NCI-H1105 (cell line): ENCODE measurements at regions not wholly inside any gene's neighbourhood (a gene's known extent, or its start where the extent isn't known, plus 50 kb on each side); places are given as distances from the start of the nearest gene placed in this dataset.
"Not testable (repeated sequence)": the region's sequence is repeated elsewhere in the genome, so short reads cannot be mapped to it uniquely, and the experiment has no call there.

Experiments used
- DNase-seq: peaks from one replicate; lab custom pipeline; 2025; lab: John Stamatoyannopoulos, UW

DNA sequence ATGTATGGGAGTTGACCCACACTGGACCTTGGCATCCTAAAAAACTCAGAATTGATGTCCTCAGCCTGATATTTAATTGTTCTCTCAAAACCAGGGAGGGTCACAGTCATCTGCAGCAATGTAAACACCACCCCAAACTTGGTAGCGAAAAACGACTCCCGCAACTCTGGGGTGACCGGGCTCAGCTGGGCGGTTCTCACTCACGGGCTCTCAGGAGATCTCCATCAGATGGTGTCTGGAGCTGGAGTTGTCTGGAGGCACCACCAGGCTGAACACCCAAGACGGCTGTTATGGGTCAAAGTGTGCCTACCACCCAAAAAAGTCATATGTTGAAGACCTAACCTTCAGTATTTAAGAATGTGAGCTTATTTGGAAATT, 50.9 kb upstream of the NXT1 start:
- no peak for DNase-seq

DNA sequence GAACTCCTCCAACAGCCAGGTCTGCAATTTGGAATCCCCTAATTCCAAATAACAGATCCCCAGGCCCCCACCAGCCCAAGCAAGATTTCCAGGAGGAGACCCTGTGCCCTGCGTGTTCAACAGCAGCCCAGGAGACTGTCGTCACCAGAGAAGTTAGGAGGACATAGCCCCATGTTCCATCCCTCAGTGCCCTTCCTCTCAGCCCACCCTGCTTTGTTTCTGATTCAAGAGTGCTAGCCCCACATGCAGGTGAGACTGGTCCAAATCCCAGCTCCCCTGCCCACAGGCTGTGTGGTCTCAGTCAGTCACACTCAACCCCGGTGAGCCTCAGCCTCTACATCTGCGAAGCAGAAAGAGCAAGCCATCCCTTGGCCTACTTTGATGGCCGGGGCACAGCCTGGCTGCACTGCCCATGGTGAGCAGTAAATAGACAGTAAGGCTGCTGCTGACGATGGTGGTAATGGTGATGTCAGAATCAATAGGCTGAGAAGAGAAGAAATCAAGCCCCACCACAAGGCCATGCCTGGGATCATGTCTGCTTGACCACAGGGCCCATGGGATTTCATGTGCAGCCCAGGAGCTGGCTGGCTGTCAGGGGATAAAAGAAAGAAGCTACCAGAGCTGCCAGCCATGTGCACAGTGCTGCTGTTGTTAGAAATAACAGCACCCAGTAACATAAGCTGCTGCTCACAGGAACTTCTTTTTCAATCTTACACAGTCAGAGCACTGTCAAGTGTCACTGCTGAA, 51.5 kb upstream of the NXT1 start:
- DNase-seq = no peak

DNA sequence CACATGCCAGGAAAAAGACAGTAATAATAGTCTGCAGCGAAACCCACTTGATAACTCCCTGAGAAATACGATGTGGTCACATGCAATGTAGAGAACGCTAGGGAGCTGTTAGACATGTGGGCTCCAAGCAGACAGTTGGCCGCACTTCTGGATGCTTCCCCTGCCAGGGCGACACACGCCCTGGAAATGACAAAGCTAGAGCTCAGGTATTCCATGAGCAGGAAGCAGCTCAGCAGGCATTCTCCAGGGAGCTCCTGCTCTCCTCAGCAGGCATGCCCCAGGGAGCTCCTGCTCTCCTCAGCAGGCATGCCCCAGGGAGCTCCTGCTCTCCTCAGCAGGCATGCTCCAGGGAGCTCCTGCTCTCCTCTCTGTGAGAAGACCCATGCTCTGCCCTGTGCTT, 52.4 kb upstream of the NXT1 start:
- no peak for DNase-seq

DNA sequence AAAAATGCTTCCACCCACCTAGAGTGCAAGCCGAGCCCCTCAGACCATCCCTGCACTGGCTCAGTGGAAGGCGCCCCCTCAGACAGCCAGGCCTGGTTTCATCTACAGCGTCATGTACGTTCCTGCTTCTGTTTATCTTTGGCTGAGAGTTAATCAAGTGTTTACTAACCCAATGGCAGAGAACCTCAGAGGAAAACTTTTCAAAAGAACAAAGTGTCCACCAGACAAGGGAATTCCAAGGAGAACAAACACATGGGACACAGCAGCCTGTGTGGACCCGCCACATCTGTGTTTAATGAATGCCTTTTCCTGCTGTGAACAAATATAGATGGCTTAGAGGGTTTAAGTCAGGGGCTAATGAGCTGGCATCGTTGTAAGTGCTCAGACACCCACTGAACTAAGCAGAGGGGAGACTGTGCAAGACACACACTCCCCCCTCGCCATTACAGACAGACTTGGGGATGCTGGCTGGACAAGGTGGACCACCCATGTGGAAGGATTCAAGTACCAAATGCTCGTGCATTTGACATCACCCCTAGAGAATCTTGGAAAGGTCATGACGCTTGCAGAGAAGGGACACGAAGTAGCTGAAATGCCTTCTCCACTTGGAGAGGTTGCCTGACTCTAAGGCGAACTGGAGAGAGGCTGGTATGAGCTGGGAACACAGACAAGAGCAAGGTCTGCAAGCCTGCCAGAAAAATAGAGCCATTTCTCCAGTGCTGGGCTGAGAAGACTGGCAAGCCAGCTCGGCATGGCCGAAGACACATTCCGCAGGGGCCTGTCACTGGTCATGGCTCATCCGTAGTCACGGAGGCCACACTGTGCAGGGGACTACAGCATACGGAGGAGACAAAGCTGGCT, 53.5 kb upstream of the NXT1 start:
- DNase-seq = no peak

DNA sequence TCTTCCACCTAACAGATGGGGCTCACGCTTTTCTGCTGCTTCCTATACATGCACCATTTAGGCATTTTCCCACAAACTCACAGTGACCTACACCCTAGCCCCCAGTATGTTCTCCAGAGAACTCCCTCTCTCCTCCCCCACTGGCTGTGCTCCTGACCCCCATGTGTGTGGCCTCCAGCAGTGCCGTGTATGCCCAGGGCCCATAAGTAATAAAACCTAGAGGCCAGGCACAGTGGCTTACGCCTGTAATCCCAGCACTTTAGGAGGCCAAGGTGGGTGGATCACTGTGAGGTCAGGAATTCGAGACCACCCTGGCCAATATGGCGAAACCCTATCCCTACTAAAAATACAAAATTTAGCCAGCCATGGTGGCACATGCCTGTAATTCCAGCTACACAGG, 54.7 kb upstream of the NXT1 start:
- DNase-seq = no peak

DNA sequence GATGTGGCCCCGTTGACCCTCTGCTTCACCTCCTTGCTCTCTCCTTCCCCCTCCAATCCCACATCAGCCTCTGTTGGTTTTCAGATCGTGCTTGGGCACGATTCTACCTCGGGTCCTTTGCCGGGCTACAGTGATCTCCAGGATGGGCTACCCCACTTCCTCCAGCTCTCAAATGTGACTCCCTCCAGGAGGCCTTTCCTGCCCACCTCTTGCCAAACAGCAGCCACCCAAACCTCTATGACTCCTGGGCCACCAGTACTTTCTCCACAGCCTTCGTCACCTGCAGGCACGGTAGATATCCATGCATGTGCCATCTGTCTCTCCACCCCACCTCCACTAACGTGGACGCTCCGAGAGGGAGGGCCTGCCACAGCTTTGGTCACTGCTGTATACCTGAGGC, 55.9 kb upstream of the NXT1 start:
- DNase-seq = no peak

DNA sequence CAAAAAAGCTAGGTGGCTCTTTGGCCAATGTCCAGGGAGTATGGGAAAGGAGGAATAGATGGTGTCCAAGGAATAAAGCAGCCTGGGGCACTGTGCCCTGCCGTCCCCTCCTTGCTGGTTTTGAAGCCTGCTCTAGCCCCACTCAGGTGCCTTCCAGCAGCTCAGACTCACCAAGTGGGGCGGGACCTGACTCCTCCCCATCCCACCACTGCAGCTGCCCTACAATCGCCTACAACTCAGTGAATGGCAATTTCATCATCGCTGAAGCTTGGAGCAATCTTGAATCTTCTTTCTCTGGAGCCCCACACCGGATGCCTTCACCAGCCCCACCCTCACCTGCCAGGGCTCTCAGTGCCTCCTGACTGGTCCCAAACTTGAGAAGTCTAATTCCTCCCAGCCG, 56.4 kb upstream of the NXT1 start:
- DNase-seq = no peak

DNA sequence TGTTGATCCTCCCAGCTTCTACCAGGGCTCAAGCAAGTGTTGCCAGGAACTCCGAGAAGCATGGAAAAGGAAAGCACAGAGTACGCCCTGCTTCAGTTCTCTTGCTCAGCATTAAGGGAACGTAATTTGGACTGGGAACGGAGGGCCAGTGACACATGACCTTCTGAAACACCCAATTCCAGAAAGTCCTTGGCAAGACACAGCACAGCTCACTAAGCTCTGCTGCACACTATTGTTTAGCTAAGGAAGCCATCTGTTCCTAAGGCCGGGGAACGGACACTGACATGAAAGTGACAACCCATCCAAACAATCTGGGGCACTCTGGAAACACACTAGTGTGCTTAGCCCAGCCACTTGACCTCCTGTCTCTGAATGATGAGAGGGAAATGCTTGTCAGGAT, 56.9 kb upstream of the NXT1 start:
- no peak for DNase-seq

DNA sequence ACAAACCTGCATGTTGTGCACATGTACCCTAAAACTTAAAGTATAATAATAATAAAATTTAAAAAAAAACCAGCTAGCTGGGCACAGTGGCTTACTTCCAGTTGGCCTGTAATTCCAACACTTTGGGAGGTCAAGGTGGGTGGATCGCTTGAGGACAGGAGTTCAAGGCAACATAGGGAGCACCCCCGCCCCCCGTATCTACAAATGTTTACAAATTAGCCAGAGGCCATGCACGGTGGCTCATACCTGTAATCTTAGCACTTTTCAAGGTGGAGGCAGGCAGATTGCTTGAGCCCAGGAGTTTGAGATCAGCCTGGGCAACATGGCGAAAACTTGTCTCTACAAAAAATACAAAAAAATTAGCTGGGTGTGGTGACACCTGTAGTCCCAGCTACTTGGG, 58.3 kb upstream of the NXT1 start:
- DNase-seq = not testable (repeated sequence)

DNA sequence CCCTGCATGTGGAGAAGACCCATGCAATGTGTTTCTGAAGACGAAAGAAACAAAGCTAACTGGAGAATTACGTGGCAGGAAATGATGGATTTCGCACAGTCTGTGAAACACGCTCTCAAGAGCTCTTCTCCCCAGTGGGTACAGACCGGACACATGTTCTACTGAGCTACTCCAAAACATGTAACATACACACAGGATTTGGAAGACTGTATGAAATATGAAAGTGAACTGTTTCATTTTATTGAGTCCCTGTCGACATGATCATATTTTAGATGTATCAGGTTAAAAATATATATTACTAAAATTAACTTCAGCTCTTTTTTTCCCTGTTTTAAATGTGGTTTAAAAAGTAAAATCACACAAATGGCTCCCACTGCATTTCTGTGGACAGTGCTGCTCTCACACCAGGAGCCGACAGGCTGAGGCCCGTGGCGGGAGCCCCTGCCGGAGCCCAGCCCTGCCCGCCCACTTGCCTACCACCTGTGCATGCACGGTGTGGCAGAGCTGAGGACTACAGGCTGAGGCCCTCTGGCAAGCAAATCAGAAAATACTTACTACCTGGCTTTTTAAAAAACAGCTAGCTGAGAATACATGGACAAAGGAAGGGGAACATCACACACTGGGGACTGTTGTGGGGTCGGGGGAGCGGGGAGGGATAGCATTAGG, 58.9 kb upstream of the NXT1 start:
- DNase-seq = no peak

DNA sequence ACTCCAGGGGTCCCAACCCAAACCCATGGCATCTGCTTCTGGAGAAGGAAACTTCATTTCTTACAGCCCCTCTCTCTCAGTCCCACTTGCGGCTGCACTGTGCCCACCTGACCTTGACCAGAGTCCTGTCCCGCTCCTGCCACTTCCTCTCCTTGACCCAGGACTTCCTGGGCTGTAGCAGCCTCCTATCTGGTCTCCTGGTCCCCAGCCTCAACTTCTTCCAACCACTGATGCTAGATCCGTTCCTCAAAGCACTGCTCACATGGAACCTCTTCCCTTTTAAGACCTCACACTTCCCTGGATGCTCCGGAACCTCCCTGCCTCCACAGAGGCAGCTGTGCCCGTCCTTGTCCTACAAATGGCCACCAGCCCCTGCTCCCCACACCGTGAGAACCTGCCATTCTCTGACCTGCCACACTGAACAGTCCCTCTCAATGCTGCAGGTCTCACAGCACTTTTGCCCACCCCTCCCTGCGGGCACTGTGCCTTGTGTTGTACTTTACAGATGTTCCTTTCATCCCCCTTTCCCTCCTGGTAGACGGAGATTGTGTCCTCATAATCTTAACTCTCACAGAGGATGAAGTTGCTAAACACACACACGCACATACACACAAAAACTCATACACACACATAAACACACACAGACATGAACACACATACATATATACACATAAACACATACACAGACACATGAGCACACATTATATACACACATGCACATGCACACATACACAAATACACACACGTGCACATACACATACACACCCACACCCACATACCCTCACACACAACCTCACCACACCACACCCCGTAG, 59.6 kb upstream of the NXT1 start:
- no peak for DNase-seq

DNA sequence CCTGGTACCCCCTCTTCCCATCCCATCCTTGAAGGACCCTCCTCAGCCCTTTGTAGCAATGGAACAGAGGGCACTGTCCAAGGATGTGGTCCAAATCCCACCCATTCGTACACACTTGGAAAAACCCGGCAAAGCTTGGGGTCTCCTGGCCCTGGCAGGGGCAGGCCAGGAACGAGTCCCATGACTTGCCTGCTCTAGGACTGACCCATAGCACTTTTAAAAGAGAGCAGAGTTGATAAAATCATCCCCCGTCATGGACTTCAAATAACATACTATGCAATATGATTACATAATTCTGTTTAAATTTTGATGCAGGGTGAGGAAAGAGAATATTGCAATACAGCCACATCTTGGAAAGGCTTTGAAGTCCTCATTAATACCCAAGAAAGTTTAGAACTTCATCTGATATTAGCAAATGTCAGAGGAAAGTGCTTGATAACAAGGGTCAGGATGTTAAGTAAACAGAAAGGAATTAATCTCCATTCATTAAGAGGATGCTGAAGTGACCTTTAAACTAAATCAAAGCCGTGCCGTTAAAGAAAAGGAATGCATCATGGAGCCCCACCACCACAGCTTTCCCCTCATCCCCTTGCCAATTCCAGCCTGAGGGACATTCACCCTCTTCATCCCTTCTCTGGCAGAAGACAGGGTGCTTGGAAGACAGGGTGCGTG, 60.7 kb upstream of the NXT1 start:
- DNase-seq = no peak

DNA sequence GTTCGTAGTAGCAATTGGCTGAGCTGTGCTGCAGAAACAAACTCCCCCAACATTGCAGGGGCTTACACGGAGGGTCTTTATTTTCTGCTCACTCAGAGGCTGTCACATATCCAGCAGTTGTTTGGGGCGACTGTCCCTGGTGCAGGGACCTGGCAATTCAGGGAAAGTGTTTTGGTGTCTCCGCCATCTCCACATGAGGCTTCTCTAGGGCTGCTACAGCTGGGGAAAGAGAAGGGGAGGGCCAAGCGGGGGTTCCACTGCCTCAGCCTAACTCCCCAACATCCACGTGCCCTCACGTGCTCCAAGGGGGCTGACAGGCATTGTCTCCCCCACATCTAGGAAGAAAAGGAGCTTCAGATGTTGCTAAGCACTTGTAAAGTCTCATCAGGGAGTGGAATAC, 61.3 kb upstream of the NXT1 start:
- no peak for DNase-seq

DNA sequence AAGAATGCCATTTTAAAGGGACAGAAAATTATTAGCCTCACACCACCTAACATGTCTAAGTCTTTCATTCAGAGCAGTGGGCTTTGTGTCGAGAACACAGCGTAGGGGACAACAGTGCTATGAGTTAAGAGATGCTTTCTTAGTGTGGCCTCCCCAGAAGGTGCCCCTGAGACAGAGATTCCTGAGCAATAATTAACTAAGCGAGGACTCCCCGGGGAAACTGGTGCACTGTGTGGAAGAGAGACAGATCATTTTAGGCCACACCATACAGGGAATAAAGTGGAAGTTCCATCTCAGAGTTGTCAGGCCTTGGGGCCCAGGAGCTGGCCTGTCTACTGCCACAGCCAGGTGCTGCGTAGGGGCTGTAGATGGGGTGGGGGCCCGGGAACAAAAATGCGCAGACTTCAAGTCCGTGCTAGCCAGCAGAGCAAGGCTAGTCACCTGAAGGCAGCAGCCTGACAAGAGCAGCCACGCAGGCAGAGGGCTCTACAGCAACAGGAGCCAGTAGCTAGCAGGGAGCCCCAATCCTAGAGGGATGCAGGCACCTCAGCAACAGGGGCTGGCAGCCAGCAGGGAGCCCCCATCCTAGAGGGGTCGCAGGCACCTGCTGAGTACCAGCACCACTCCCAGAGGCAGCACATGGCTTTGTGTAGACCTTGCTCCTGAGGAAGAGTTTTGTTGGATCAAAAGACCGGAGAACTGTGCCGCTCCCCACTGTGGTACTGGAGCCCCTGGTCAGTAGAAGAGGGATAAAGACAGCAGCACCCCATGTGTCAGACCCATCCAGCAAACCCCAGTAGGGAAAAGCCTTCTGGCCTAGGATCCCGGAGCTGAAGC, 63.0 kb upstream of the NXT1 start:
- no peak for DNase-seq

DNA sequence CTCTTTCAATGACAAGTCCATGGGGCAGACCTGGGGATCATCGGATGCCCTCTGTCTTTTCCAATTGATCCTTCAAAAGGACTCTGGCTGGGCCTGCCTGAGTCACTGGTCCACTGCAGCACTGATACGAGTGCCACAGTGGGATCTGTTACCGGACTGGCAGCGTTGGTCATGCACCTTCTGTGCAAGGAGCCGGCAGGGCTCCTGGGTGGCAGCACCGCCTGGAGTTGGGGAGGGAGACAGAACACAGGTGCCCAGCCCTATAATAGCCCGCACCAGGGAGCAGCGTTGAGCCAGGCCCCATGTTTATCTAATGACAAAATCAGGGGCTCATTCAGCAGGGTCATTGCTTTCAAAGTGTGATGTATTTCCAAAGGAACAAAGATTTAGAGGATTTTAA, 64.2 kb upstream of the NXT1 start:
- no peak for DNase-seq

DNA sequence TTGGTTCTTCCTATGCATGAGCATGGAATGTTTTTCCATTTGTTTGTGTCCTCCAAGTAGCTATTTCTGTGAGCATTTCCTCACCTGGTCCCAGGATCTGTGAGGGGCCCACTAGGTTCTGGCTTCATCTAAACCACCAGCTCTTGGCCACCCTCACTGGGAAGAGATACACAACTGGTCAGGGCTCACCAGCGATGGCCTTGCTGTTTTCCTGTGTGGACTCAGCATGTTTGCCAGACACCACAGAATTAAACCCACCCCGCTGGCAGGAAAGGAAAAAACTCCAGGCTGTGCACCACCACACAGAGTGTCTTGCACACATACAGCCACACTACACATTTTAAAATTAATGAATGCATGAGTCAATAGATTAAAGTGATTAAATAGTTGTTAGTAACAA, 65.1 kb upstream of the NXT1 start:
- DNase-seq = no peak

DNA sequence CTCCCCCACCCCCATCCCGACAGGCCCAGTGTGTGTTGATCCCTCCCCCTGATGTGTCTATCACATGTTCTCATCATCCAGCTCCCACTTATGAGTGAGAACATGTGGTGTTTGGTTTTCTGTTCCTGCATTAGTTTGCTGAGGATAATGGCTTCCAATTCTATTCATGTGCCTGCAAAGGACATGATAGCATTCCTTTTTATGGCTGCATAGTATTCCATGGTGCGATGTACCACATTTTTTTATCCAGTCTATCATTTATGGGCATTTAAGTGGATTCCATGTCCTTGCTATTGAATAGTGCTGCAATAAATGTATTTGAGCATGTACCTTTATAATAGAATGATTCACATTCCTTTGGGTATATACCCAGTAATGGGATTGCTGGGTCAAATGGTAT, 66.6 kb upstream of the NXT1 start:
- DNase-seq = no peak

DNA sequence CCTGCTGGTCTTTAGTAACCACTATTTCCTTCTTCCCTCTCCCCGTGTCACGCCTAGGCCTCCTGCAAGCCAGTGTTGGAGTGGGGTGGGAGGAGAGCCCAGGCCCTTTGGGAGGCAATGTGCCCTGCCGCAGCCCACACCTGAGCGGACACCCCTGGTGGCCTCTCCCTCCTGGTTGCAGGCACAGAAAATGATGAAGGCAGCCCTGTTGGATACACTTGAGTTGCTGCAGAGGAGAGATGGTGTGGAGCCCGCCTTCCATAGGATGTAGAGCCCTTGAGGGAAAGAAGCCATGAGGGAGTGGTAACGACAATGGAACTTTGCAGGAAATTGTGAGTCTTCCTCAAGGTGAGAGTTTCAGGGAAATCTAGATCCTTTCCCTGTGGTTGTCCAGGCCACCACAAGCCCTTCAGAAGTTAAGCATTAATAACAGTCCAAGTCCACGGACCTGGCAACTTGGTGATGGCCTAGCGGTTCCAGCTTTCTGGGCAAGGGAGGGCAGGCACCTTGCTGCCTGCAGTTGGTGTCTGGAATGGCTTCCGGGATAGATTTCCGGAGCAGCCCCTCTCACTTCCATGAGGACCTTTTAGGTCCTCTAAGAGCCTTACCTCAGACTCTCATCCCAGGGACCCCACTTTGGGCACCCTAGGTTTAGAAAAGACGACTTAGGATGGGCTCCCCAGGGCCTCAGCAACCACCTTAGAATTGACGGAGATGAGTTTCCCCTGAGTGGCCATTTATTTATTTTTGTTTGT, 67.3 kb upstream of the NXT1 start:
- no peak for DNase-seq

DNA sequence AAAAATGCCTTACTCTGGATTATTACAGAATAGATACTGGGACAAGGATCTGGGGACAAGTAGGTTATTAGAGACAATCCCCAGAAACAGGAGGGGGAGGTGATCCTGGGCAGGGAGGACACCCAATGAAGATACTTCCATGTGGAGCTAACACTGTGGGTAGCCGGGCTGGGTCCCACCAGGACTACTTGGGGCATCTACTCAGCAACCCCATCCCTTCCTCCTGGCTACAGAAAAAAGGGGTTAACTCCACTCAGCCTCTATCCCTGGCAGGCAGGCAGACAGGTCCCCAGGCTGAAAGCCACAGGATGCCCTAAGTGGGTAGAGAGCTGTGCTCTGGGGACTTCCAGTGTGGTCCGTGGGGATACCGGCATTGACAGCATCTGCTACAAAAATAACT, 68.0 kb upstream of the NXT1 start:
- no peak for DNase-seq

DNA sequence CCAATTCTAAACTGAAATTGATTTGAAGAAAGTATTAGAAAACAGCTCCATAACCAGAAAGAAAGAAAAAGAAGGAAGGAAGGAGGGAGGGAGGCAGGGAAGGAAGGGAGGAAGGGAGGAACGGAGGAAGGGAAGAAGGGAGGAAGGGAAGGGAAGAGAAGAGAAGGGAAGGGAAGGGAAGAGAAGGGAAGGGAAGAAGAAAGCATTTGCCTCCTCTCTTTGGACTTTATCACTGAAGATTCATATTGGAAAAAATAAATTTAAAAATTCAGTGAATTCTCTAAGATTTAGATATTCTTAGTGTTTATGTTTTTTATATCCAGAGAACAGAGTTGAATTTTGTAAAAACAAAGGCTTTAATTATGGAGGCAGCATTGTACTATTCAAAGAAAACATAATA, 68.5 kb upstream of the NXT1 start:
- no peak for DNase-seq
